ENCODE measurements at regions not wholly inside any gene's neighbourhood (a gene's known extent, or its start where the extent isn't known, plus 50 kb on each side); places are given as distances from the start of the nearest gene placed in this dataset.
"Not testable (repeated sequence)": the region's sequence is repeated elsewhere in the genome, so short reads cannot be mapped to it uniquely, and the experiment has no call there.

GRCh38 chr5:112544558-112544957, 125.5 kb upstream of the EPB41L4A start:
- H3K36me3 Mint-ChIP-seq (ENCODE audit: low read depth); H3K9me3 Mint-ChIP-seq; H3K4me3 Mint-ChIP-seq; DNase-seq; intact Hi-C loops (cut with micrococcal nuclease); H3K27ac Mint-ChIP-seq; H3K4me1 Mint-ChIP-seq (ENCODE audit: low read depth); H3K27me3 Mint-ChIP-seq (ENCODE audit: low read depth): not testable (repeated sequence)
- CTCF ChIA-PET, result interaction anchor here (1.3 kb wide), 1 partner anchor 227 kb away, joined by 3 read pairs; no protein-coding TSS in a partner anchor

- Mint-ChIP-seq H3K9me3 (no peaks in the 10 kb centered on the region), H3K36me3 (ENCODE audit: low read depth) (no peaks in the 10 kb centered on the region), H3K27me3 (ENCODE audit: low read depth) (peaks cover 2% of the 10 kb centered on the region), H3K4me3 (no peak overlapping the region), H3K27ac (no peak overlapping the region), H3K4me1 (ENCODE audit: low read depth) (no peaks in the 10 kb centered on the region)
- CTCF ChIA-PET, result interaction anchor here (1.3 to 1.5 kb wide), 2 partner anchors 22 to 211 kb away, joined by 3 to 4 read pairs; no protein-coding TSS in a partner anchor
- intact Hi-C loops (cut with micrococcal nuclease), result no loop called here
- no peak for DNase-seq
Observed at GRCh38 chr5:112546946-112547592, 128.0 kb upstream of the EPB41L4A start.

GRCh38 chr5:112548246-112548881, 129.3 kb upstream of the EPB41L4A start:
- Mint-ChIP-seq H3K4me3 (no peak overlapping the region), H3K9me3 (no peaks in the 10 kb centered on the region), H3K27me3 (ENCODE audit: low read depth) (no peaks in the 10 kb centered on the region), H3K4me1 (ENCODE audit: low read depth) (no peaks in the 10 kb centered on the region), H3K36me3 (ENCODE audit: low read depth) (no peaks in the 10 kb centered on the region), H3K27ac (no peak overlapping the region)
- CTCF ChIA-PET, result interaction anchor here (1.5 kb wide), 1 partner anchor 210 kb away, joined by 4 read pairs; no protein-coding TSS in a partner anchor
- peak; percentile 8 for DNase-seq
- intact Hi-C loops (cut with micrococcal nuclease), result no loop called here

GRCh38 chr5:112549127-112549526, 130.1 kb upstream of the EPB41L4A start:
- H3K4me3 Mint-ChIP-seq, result no peak overlapping the region
- H3K36me3 Mint-ChIP-seq (ENCODE audit: low read depth), result no peaks in the 10 kb centered on the region
- H3K27ac Mint-ChIP-seq, result no peak overlapping the region
- no peaks in the 10 kb centered on the region for H3K27me3 Mint-ChIP-seq (ENCODE audit: low read depth)
- no peak for DNase-seq
- intact Hi-C loops (cut with micrococcal nuclease), result no loop called here
- CTCF ChIA-PET, result interaction anchor here (4.7 kb wide), 1 partner anchor 209 kb away, joined by 55 read pairs; no protein-coding TSS in a partner anchor
- no peaks in the 10 kb centered on the region for H3K9me3 Mint-ChIP-seq
- H3K4me1 Mint-ChIP-seq (ENCODE audit: low read depth), result no peaks in the 10 kb centered on the region

- H3K4me3 Mint-ChIP-seq, result no peak overlapping the region
- no peaks in the 10 kb centered on the region for H3K27me3 Mint-ChIP-seq (ENCODE audit: low read depth)
- intact Hi-C loops (cut with micrococcal nuclease), result loop anchor here (5.0 kb wide), 2 partner anchors 428 to 1058 kb away; partner anchors contain the start of gene DCP2
- no peak overlapping the region for H3K27ac Mint-ChIP-seq
- no peaks in the 10 kb centered on the region for H3K9me3 Mint-ChIP-seq
- no peaks in the 10 kb centered on the region for H3K4me1 Mint-ChIP-seq (ENCODE audit: low read depth)
- DNase-seq, result no peak
- no peaks in the 10 kb centered on the region for H3K36me3 Mint-ChIP-seq (ENCODE audit: low read depth)
- CTCF ChIA-PET, result interaction anchor here (1.5 to 4.7 kb wide), 2 partner anchors 55 to 209 kb away, joined by 3 to 55 read pairs; no protein-coding TSS in a partner anchor
Observed at GRCh38 chr5:112549605-112550166, 130.6 kb upstream of the EPB41L4A start.

- H3K4me3 Mint-ChIP-seq, result no peak overlapping the region
- CTCF ChIA-PET, result interaction anchor here (0.6 to 4.7 kb wide), 17 partner anchors 12 to 412 kb away, joined by 3 to 55 read pairs (median 4); no protein-coding TSS in a partner anchor
- no peak overlapping the region for H3K27ac Mint-ChIP-seq
- DNase-seq, result peak; percentile 45
- no peaks in the 10 kb centered on the region for H3K36me3 Mint-ChIP-seq (ENCODE audit: low read depth)
- intact Hi-C loops (cut with micrococcal nuclease), result loop anchor here (1.0 to 5.0 kb wide), 8 partner anchors 140 to 1056 kb away; partner anchors contain the start of genes DCP2 and REEP5
- H3K9me3 Mint-ChIP-seq, result no peaks in the 10 kb centered on the region
- no peaks in the 10 kb centered on the region for H3K4me1 Mint-ChIP-seq (ENCODE audit: low read depth)
- no peaks in the 10 kb centered on the region for H3K27me3 Mint-ChIP-seq (ENCODE audit: low read depth)
Observed at GRCh38 chr5:112551419-112552032, 132.4 kb upstream of the EPB41L4A start.

- H3K27ac Mint-ChIP-seq, result no peak overlapping the region
- no peaks in the 10 kb centered on the region for H3K9me3 Mint-ChIP-seq
- no peaks in the 10 kb centered on the region for H3K36me3 Mint-ChIP-seq (ENCODE audit: low read depth)
- H3K4me1 Mint-ChIP-seq (ENCODE audit: low read depth), result no peaks in the 10 kb centered on the region
- intact Hi-C loops (cut with micrococcal nuclease), result loop anchor here (5.0 kb wide), 2 partner anchors 425 to 1055 kb away; partner anchors contain the start of gene DCP2
- no peaks in the 10 kb centered on the region for H3K27me3 Mint-ChIP-seq (ENCODE audit: low read depth)
- DNase-seq, result no peak
- no peak overlapping the region for H3K4me3 Mint-ChIP-seq
- CTCF ChIA-PET, result interaction anchor here (0.6 to 4.7 kb wide), 8 partner anchors 21 to 296 kb away, joined by 3 to 55 read pairs (median 6); no protein-coding TSS in a partner anchor
Observed at GRCh38 chr5:112552216-112552615, 133.1 kb upstream of the EPB41L4A start.

GRCh38 chr5:112552791-112553190, 133.7 kb upstream of the EPB41L4A start:
- no peaks in the 10 kb centered on the region for H3K36me3 Mint-ChIP-seq (ENCODE audit: low read depth)
- no peaks in the 10 kb centered on the region for H3K9me3 Mint-ChIP-seq
- no peak for DNase-seq
- no peak overlapping the region for H3K4me3 Mint-ChIP-seq
- intact Hi-C loops (cut with micrococcal nuclease), result loop anchor here (5.0 kb wide), 2 partner anchors 425 to 1055 kb away; partner anchors contain the start of gene DCP2
- CTCF ChIA-PET, result interaction anchor here (0.7 to 4.7 kb wide), 5 partner anchors 9 to 363 kb away, joined by 3 to 55 read pairs (median 6); no protein-coding TSS in a partner anchor
- no peaks in the 10 kb centered on the region for H3K4me1 Mint-ChIP-seq (ENCODE audit: low read depth)
- no peak overlapping the region for H3K27ac Mint-ChIP-seq
- H3K27me3 Mint-ChIP-seq (ENCODE audit: low read depth), result no peaks in the 10 kb centered on the region

GRCh38 chr5:112554101-112554977, 135.3 kb upstream of the EPB41L4A start:
- Mint-ChIP-seq H3K36me3 (ENCODE audit: low read depth) (no peaks in the 10 kb centered on the region), H3K27ac (no peak overlapping the region), H3K9me3 (no peaks in the 10 kb centered on the region), H3K4me3 (no peak overlapping the region), H3K4me1 (ENCODE audit: low read depth) (no peaks in the 10 kb centered on the region), H3K27me3 (ENCODE audit: low read depth) (no peaks in the 10 kb centered on the region)
- CTCF ChIA-PET, result interaction anchor here (0.9 to 2.2 kb wide), 4 partner anchors 9 to 442 kb away, joined by 3 to 14 read pairs (median 5); no protein-coding TSS in a partner anchor
- no peak for DNase-seq
- intact Hi-C loops (cut with micrococcal nuclease), result loop anchor here (5.0 kb wide), 2 partner anchors 423 to 1053 kb away; partner anchors contain the start of gene DCP2

GRCh38 chr5:112555197-112555596, 136.1 kb upstream of the EPB41L4A start:
- H3K27me3 Mint-ChIP-seq (ENCODE audit: low read depth), result no peaks in the 10 kb centered on the region
- H3K9me3 Mint-ChIP-seq, result no peaks in the 10 kb centered on the region
- CTCF ChIA-PET, result interaction anchor here (0.5 to 2.2 kb wide), 5 partner anchors 9 to 441 kb away, joined by 3 to 14 read pairs (median 5); no protein-coding TSS in a partner anchor
- intact Hi-C loops (cut with micrococcal nuclease), result no loop called here
- H3K4me3 Mint-ChIP-seq, result no peak overlapping the region
- no peaks in the 10 kb centered on the region for H3K36me3 Mint-ChIP-seq (ENCODE audit: low read depth)
- H3K27ac Mint-ChIP-seq, result no peak overlapping the region
- DNase-seq, result no peak
- H3K4me1 Mint-ChIP-seq (ENCODE audit: low read depth), result no peaks in the 10 kb centered on the region

- CTCF ChIA-PET, result interaction anchor here (0.5 to 2.2 kb wide), 4 partner anchors 14 to 441 kb away, joined by 3 to 14 read pairs (median 4); no protein-coding TSS in a partner anchor
- Mint-ChIP-seq H3K36me3 (ENCODE audit: low read depth) (no peaks in the 10 kb centered on the region), H3K9me3 (no peaks in the 10 kb centered on the region), H3K27ac (no peak overlapping the region), H3K4me3 (no peak overlapping the region), H3K4me1 (ENCODE audit: low read depth) (no peaks in the 10 kb centered on the region), H3K27me3 (ENCODE audit: low read depth) (no peaks in the 10 kb centered on the region)
- no peak for DNase-seq
- intact Hi-C loops (cut with micrococcal nuclease), result no loop called here
Observed at GRCh38 chr5:112555691-112556090, 136.6 kb upstream of the EPB41L4A start.
